ENCODE measurements at regions not wholly inside any gene's neighbourhood (a gene's known extent, or its start where the extent isn't known, plus 50 kb on each side); places are given as distances from the start of the nearest gene placed in this dataset.

DNA sequence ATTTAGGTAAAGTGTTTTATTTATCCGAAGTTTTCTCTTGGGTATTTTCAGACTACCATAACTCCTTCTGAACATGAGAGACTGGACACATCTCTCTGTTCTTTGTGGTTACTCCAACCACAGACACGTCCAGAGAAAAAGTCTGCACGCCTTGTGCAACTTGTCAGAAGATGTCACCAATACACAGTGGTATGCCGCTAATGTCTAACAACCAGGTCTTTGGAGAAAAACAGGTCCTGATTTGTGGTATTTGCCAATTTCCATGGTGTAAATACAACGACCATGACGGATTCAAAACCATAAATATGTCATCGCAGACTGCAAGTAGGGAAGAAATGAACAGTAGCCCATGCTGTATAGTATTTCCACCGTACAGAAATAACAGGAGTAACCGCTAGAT is 620.6 kb upstream of the ID2 start:
- FAIRE-seq (peak; percentile 6), ATAC-seq (no peak), DNase-seq (ENCODE audit: extremely low read depth in 1 of 4, low spot score in 3 of 4) (no peak)
- Histone ChIP-seq H3K27ac (ENCODE audit: extremely low read depth, low read depth, low read length) (no peak overlapping the region), H3K36me3 (ENCODE audit: control insufficient read depth, insufficient read depth, low read length) (no peaks in the 10 kb centered on the region), H3K4me2 (ENCODE audit: insufficient read depth, low read length) (no peak overlapping the region), H3K4me3 (no peak overlapping the region), H4K20me1 (replicated peaks; ENCODE audit: control insufficient read depth, insufficient read depth, low read length) (no peaks in the 10 kb centered on the region), H3K9me3 (replicated peaks; ENCODE audit: control insufficient read depth, insufficient read depth, low read depth, low read length) (no peaks in the 10 kb centered on the region), H3K9ac (ENCODE audit: insufficient read depth in 1 of 2, low read depth in 2 of 2, low read length in 2 of 2) (no peak overlapping the region), H3K79me2 (ENCODE audit: control insufficient read depth, insufficient read depth, low read length) (no peaks in the 10 kb centered on the region), H3K4me1 (replicated peaks in 1 of 2; ENCODE audit: control insufficient read depth in 2 of 2, insufficient read depth in 2 of 2, low read length in 2 of 2) (no peaks in the 10 kb centered on the region), H3K27me3 (ENCODE audit: control insufficient read depth in 2 of 2, insufficient read depth in 2 of 2, low read length in 2 of 2) (peaks cover 2 to 9% of the 10 kb centered on the region in 2 experiments; a peak in 1 of 5 replicates), H2AFZ (ENCODE audit: low read depth, low read length) (no peak overlapping the region), H3K9me1 (ENCODE audit: control insufficient read depth, insufficient read depth, low read length) (no peaks in the 10 kb centered on the region)
- intact Hi-C loops (cut with micrococcal nuclease) = no loop called here
- ChIA-PET POLR2A (no interaction called here), CTCF (ENCODE audit: low intra/inter-chr PET ratio) (no interaction called here)
- in situ Hi-C loops (cut with MboI) = no loop called here
- 0% methylated on average over 9 of the region's 9 CpGs for WGBS (ENCODE audit: insufficient coverage, low coverage, missing lambda C conversion rate)
- no TSS peak for BruUV-seq (replicated peaks)
- TF ChIP-seq CHD2 (IDR thresholded peaks at IDR 0.05; ENCODE audit: low read depth, low read length) (no peak), GTF2A2 (tag; IDR thresholded peaks at IDR 0.05) (no peak), MEIS2 (IDR thresholded peaks at IDR 0.05; ENCODE audit: partially characterized antibody) (peak; percentile 19)

DNA sequence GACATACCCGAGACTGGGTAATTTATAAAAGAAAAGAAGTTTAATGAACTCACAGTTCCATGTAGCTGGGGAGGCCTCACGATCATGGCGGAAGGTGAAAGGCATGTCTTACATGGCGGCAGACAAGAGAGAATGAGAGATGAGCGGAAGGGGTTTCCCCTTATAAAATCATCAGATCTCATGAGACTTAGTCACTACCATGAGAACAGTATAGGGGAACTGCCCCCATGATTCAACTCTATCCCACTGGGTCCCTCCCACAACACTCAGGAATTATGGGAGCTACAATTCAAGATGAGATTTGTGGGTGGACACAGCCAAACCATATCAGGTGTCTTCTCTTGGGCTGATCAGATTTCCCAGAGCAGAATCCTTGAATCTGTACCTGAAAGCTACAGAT is 617.3 kb upstream of the ID2 start:
- in situ Hi-C loops (cut with MboI) (no loop called here), intact Hi-C loops (cut with micrococcal nuclease) (no loop called here)
- Histone ChIP-seq H3K9ac (ENCODE audit: insufficient read depth in 1 of 2, low read depth in 2 of 2, low read length in 2 of 2) (no peak overlapping the region), H3K79me2 (ENCODE audit: control insufficient read depth, insufficient read depth, low read length) (no peaks in the 10 kb centered on the region), H3K9me3 (replicated peaks; ENCODE audit: control insufficient read depth, insufficient read depth, low read depth, low read length) (no peaks in the 10 kb centered on the region), H2AFZ (ENCODE audit: low read depth, low read length) (no peak overlapping the region), H3K9me1 (ENCODE audit: control insufficient read depth, insufficient read depth, low read length) (no peaks in the 10 kb centered on the region), H3K27ac (ENCODE audit: extremely low read depth, low read depth, low read length) (no peak overlapping the region), H3K36me3 (ENCODE audit: control insufficient read depth, insufficient read depth, low read length) (no peaks in the 10 kb centered on the region), H3K4me3 (no peak overlapping the region), H3K4me2 (ENCODE audit: insufficient read depth, low read length) (no peak overlapping the region), H3K4me1 (replicated peaks in 1 of 2; ENCODE audit: control insufficient read depth in 2 of 2, insufficient read depth in 2 of 2, low read length in 2 of 2) (no peaks in the 10 kb centered on the region), H3K27me3 (ENCODE audit: control insufficient read depth in 2 of 2, insufficient read depth in 2 of 2, low read length in 2 of 2) (peaks cover 2 to 9% of the 10 kb centered on the region in 2 experiments; a peak in 1 of 5 replicates), H4K20me1 (replicated peaks; ENCODE audit: control insufficient read depth, insufficient read depth, low read length) (no peaks in the 10 kb centered on the region)
- no peak for FAIRE-seq
- DNase-seq (ENCODE audit: extremely low read depth in 1 of 4, low spot score in 3 of 4) = no peak
- ChIA-PET POLR2A (no interaction called here), CTCF (ENCODE audit: low intra/inter-chr PET ratio) (no interaction called here)
- BruUV-seq (replicated peaks) = no TSS peak
- ATAC-seq = no peak
- WGBS (ENCODE audit: insufficient coverage, low coverage, missing lambda C conversion rate) = 2% methylated on average over 5 of the region's 5 CpGs
- TF ChIP-seq ZNF174 (CRISPR knock-in tag; IDR thresholded peaks at IDR 0.05) = no peak
- TF ChIP-seq, protein P1, sequence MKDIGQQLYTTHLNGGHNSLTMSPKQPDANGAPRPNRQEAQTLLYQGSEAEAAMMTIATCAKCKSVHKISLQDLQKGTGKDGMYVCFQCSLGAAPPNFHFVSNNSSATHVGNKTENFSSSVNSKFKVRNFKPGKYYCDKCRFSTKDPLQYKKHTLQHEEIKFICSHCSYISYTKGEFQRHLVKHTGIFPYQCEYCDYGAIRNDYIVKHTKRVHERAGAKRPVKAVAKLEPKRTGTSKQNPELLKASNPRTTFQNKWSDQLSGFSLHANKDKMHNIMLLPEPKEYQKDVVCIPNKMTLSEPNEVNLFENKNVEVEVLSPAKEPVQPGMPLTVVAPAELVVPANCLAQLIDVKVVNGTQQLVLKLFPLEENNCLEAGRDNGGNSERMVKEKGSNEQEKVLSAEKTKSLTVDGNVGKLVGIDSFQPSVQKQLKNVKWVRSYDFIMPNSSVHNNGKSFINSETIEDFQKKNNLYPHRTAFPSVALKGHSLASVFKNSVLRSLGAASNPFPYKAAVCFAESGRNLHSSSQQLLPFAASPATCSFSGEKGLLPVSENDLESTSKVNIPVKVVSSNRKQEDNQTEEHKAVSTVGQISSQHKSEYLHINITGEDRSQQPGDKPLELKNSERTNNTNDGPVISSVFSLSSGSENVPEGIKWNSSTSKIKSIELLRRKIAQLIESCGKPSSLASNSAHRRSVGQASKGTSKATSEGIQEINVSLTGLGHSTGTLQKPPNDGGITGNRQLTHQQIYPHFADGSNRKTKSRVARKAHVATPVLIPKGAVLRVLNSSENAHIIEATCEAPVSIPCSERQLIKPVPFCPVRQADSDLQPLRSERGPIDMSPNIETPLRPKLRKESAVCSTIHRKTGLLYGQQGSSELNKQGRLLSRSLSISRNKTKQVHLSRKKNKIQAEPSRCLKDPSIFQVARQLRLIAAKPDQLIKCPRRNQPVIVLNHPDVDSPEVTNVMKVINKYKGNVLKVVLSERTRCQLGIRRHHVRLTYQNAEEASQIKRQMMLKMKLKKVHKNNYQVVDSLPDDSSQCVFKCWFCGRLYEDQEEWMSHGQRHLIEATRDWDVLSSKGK (CRISPR knock-in tag; IDR thresholded peaks at IDR 0.05) = no peak
- TF ChIP-seq, protein P2, sequence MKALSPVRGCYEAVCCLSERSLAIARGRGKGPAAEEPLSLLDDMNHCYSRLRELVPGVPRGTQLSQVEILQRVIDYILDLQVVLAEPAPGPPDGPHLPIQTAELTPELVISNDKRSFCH (CRISPR knock-in tag; IDR thresholded peaks at IDR 0.05) = no peak
- TF ChIP-seq, protein P2 (tag; IDR thresholded peaks at IDR 0.05) = no peak
- no peak for TF ChIP-seq HDGF (IDR thresholded peaks at IDR 0.05)
- TF ChIP-seq ZKSCAN3 (CRISPR knock-in tag; IDR thresholded peaks at IDR 0.05) = no peak
- TF ChIP-seq ZBTB7A (IDR thresholded peaks at IDR 0.05; ENCODE audit: borderline replicate concordance, control insufficient read depth, low read depth, low read length) = no peak

Data from K562 (cell line).